Vagina (tissue), 2 donors: ENCODE measurements at regions not wholly inside any gene's neighbourhood (a gene's known extent, or its start where the extent isn't known, plus 50 kb on each side); places are given as distances from the start of the nearest gene placed in this dataset.

Experiments used
- POLR2A ChIP-seq, 2 donors: fragments of 450-650 bp; IDR thresholded peaks; one replicate each; pipeline ENCODE4 v1.6.1; 2017; ENCODE audit warnings: antibody characterized with exemption in 2 of 2, mild to moderate bottlenecking in 2 of 2, moderate library complexity in 2 of 2
- POLR2AphosphoS5 ChIP-seq, 2 donors: sonication (generic); formaldehyde crosslinking; IDR thresholded peaks; one replicate each; pipeline ENCODE4 v1.9.0; 2017; ENCODE audit warnings: antibody characterized with exemption in 2 of 2, mild to moderate bottlenecking in 2 of 2, low read depth in 1 of 2; ENCODE audit not compliant: insufficient read depth in 1 of 2
- TF ChIP-seq, protein P1 (sequence below), 3 experiments: fragments of 450-650 bp in 2 of 3; fragments of 200-600 bp in 1 of 3; sonication (generic) in 1 of 3; IDR thresholded peaks; one replicate each; pipeline ENCODE4 v1.5.1; 2017 to 2019; ENCODE audit warnings: antibody characterized with exemption in 3 of 3, mild to moderate bottlenecking in 2 of 3, moderate library complexity in 2 of 3

GRCh38 chr2:53475766-53476165 lies 291.8 kb upstream of the CHAC2 start:
- no peak for TF ChIP-seq POLR2AphosphoS5 (IDR thresholded peaks at IDR 0.05; ENCODE audit: insufficient read depth in 1 of 2, low read depth in 1 of 2)
- no peak for TF ChIP-seq POLR2A (IDR thresholded peaks at IDR 0.05)
- TF ChIP-seq, protein P1, sequence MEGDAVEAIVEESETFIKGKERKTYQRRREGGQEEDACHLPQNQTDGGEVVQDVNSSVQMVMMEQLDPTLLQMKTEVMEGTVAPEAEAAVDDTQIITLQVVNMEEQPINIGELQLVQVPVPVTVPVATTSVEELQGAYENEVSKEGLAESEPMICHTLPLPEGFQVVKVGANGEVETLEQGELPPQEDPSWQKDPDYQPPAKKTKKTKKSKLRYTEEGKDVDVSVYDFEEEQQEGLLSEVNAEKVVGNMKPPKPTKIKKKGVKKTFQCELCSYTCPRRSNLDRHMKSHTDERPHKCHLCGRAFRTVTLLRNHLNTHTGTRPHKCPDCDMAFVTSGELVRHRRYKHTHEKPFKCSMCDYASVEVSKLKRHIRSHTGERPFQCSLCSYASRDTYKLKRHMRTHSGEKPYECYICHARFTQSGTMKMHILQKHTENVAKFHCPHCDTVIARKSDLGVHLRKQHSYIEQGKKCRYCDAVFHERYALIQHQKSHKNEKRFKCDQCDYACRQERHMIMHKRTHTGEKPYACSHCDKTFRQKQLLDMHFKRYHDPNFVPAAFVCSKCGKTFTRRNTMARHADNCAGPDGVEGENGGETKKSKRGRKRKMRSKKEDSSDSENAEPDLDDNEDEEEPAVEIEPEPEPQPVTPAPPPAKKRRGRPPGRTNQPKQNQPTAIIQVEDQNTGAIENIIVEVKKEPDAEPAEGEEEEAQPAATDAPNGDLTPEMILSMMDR (IDR thresholded peaks at IDR 0.05), result no peak
